K562 (cell line): ENCODE measurements at regions not wholly inside any gene's neighbourhood (a gene's known extent, or its start where the extent isn't known, plus 50 kb on each side); places are given as distances from the start of the nearest gene placed in this dataset.

ENCODE experiments used
- CBX3 ChIP-seq, 2 experiments: IDR thresholded peaks; 1 replicate in 1 of 2; 2 replicates in 1 of 2; pipeline ENCODE4 v1.6.1; 2012; ENCODE audit warnings: inconsistent platforms in 2 of 2, low read length in 2 of 2, borderline replicate concordance in 1 of 2, control low read depth in 1 of 2
- CEBPB ChIP-seq: fragments of 450-650 bp; IDR thresholded peaks from 2 replicates; pipeline ENCODE4 v1.6.1; 2016; ENCODE audit warnings: missing genetic modification characterization, missing compliant biosample characterization
- CHD2 ChIP-seq: IDR thresholded peaks from 2 replicates; pipeline ENCODE4 v1.6.1; 2011; ENCODE audit warnings: low read depth, low read length
- CTCF ChIP-seq, 3 experiments: IDR thresholded peaks in 2 of 3; conservative IDR thresholded peaks in 1 of 3; 2 replicates each; pipeline ENCODE4 v1.5.1; 2011 to 2012; ENCODE audit warnings: low read length in 3 of 3, mild to moderate bottlenecking in 3 of 3, control low read depth in 2 of 3, improper control_type of control experiment in 1 of 3, inconsistent platforms in 1 of 3, low read depth in 1 of 3, mixed read lengths in 1 of 3, moderate library complexity in 1 of 3; ENCODE audit not compliant: insufficient read depth in 2 of 3
- KLF1 ChIP-seq: fragments of 450-650 bp; IDR thresholded peaks from 2 replicates; pipeline ENCODE4 v1.6.1; 2016; ENCODE audit warnings: missing genetic modification characterization, missing compliant biosample characterization
- LEF1 ChIP-seq: fragments of 450-650 bp; IDR thresholded peaks from 2 replicates; pipeline ENCODE4 v1.6.1; 2016; ENCODE audit warnings: mild to moderate bottlenecking
- MCM3 ChIP-seq: fragments of 450-650 bp; IDR thresholded peaks from 2 replicates; pipeline ENCODE4 v1.6.1; 2016
- SREBF1 ChIP-seq: fragments of 150-350 bp; IDR thresholded peaks from 2 replicates; pipeline ENCODE4 v1.6.1; 2014; ENCODE audit warnings: antibody characterized with exemption, low read depth, low read length, borderline replicate concordance
- TARDBP ChIP-seq: fragments of 450-650 bp; IDR thresholded peaks from 2 replicates; pipeline ENCODE4 v1.6.1; 2016
- ZBTB33 ChIP-seq: sonication (generic); formaldehyde crosslinking; IDR thresholded peaks from 2 replicates; pipeline ENCODE4 v1.8.1; 2023; ENCODE audit warnings: mild to moderate bottlenecking, missing genetic modification reagents
- ZNF592 ChIP-seq: fragments of 450-650 bp; IDR thresholded peaks from 2 replicates; pipeline ENCODE4 v1.6.1; 2017; ENCODE audit warnings: antibody characterized with exemption, mild to moderate bottlenecking

GRCh38 chr5:57932761-57933160 is 450.1 kb upstream of the ACTBL2 start:
- TF ChIP-seq CTCF (IDR thresholded peaks at IDR 0.05 in 2 of 3, conservative IDR thresholded peaks at IDR 0.05 in 1 of 3; ENCODE audit: insufficient read depth in 2 of 3, low read depth in 1 of 3, low read length in 3 of 3) (no peak), CEBPB (tag) (no peak), ZNF592 (no peak), ZBTB33 (CRISPR knock-in tag) (no peak), TARDBP (no peak), MCM3 (no peak), LEF1 (no peak), KLF1 (no peak), SREBF1 (no peak), CHD2 (no peak), CBX3 (IDR thresholded peaks at IDR 0.05; ENCODE audit: borderline replicate concordance in 1 of 2, low read length in 2 of 2) (no peak)
